ENCODE measurements at regions not wholly inside any gene's neighbourhood (a gene's known extent, or its start where the extent isn't known, plus 50 kb on each side); places are given as distances from the start of the nearest gene placed in this dataset.
"Not testable (repeated sequence)": the region's sequence is repeated elsewhere in the genome, so short reads cannot be mapped to it uniquely, and the experiment has no call there.

DNA sequence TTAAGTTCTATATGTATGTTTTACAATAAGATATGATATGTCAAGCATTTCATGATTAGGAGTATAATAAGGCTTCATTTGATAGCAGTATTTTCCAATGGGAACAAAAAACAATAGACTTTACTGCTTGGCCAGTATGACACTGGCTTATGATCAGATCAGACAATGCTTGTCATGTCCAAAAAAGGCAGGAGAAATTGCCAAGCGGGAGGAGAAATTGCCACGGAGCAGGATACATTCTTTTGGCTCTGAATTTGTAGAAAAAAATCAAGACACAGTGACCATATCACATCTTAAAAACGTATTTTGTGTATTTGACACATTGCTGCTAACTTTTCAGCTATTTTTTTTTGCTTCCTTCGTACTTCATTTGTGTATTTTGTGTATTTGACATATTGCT, 404.1 kb downstream of the CNTNAP4 start:
- no peak for DNase-seq
- no peaks in the 10 kb centered on the region for H3K4me1 Mint-ChIP-seq
- H3K27me3 Mint-ChIP-seq (ENCODE audit: low read depth, poor library complexity), result peaks cover 1% of the 10 kb centered on the region
- TF ChIP-seq, protein P1, sequence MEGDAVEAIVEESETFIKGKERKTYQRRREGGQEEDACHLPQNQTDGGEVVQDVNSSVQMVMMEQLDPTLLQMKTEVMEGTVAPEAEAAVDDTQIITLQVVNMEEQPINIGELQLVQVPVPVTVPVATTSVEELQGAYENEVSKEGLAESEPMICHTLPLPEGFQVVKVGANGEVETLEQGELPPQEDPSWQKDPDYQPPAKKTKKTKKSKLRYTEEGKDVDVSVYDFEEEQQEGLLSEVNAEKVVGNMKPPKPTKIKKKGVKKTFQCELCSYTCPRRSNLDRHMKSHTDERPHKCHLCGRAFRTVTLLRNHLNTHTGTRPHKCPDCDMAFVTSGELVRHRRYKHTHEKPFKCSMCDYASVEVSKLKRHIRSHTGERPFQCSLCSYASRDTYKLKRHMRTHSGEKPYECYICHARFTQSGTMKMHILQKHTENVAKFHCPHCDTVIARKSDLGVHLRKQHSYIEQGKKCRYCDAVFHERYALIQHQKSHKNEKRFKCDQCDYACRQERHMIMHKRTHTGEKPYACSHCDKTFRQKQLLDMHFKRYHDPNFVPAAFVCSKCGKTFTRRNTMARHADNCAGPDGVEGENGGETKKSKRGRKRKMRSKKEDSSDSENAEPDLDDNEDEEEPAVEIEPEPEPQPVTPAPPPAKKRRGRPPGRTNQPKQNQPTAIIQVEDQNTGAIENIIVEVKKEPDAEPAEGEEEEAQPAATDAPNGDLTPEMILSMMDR (IDR thresholded peaks at IDR 0.05), result no peak
- H3K4me3 Mint-ChIP-seq, result no peak overlapping the region
- H3K27ac Mint-ChIP-seq, result no peak overlapping the region
- no peaks in the 10 kb centered on the region for H3K36me3 Mint-ChIP-seq (ENCODE audit: low read depth)
- peaks cover 7% of the 10 kb centered on the region for H3K9me3 Mint-ChIP-seq

DNA sequence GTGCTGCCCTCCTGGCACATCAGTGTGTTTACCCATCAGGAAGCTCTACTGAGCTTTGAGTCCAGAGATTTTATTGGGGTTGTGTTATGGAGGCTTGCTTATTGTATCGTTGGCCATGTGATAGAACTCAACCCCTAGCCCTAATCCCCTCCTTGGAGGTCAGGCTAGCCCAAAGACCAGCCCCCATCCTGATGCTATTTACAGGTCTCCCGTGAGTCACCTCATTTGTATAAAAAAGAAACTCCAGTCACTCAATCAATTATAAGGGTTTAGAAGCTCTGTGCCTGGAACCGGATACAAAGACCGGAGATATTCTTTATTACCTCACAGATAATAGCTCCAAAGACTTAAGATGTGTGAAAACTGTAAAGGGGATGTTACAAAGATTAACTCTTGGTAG, 405.9 kb downstream of the CNTNAP4 start:
- Mint-ChIP-seq H3K27ac (no peak overlapping the region), H3K4me3 (no peak overlapping the region), H3K27me3 (ENCODE audit: low read depth, poor library complexity) (no peaks in the 10 kb centered on the region), H3K4me1 (no peaks in the 10 kb centered on the region), H3K36me3 (ENCODE audit: low read depth) (no peaks in the 10 kb centered on the region), H3K9me3 (peaks cover 7% of the 10 kb centered on the region)
- no peak for DNase-seq
- TF ChIP-seq, protein P1 (IDR thresholded peaks at IDR 0.05), result no peak

DNA sequence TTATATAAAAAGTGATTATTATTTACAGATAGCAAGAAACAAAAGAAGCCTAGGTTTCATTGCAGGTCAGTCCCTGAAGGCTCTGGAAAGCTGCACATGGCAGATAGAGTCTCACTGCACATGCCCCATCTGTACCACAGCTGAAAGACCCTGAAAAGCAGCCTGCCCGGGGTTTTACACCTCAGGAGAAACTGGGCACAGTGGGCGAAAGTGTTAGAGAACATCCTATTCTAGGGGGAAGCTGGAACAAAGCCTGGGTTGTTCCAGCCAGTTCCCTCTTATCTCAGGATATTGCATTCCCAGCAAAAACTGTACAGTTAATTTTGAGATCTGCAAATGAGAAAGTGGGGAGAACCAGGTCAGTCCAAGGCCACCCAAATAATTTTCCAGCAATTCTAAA, 419.7 kb downstream of the CNTNAP4 start:
- TF ChIP-seq, protein P1 (IDR thresholded peaks at IDR 0.05), result no peak
- H3K4me3 Mint-ChIP-seq, result no peak overlapping the region
- H3K27me3 Mint-ChIP-seq (ENCODE audit: low read depth, poor library complexity), result no peaks in the 10 kb centered on the region
- no peak for DNase-seq
- no peaks in the 10 kb centered on the region for H3K36me3 Mint-ChIP-seq (ENCODE audit: low read depth)
- H3K27ac Mint-ChIP-seq, result no peak overlapping the region
- H3K4me1 Mint-ChIP-seq, result no peaks in the 10 kb centered on the region
- peaks cover 12% of the 10 kb centered on the region for H3K9me3 Mint-ChIP-seq

DNA sequence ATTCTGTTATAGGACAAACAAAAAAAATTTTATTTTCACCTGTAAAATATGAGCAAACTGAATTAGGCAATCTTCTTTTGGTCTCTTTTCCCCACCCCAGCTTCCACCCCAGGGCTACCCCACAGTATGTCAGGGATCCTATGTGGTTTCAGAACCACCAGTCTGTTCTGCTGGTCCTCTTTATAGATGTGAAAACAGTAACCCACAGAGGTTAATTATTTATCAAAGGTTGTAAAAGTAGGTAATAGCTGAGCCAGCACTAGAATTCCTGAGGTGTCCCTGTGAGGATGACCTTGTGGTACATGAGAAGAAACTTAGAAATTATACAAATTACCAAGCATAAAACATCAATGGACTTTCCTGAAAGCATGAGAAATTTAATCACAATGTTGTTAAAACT, 428.7 kb downstream of the CNTNAP4 start:
- TF ChIP-seq, protein P1 (IDR thresholded peaks at IDR 0.05), result no peak
- H3K4me1 Mint-ChIP-seq, result no peaks in the 10 kb centered on the region
- H3K4me3 Mint-ChIP-seq, result no peak overlapping the region
- no peaks in the 10 kb centered on the region for H3K36me3 Mint-ChIP-seq (ENCODE audit: low read depth)
- no peaks in the 10 kb centered on the region for H3K9me3 Mint-ChIP-seq
- no peak overlapping the region for H3K27ac Mint-ChIP-seq
- no peak for DNase-seq
- peaks cover 5% of the 10 kb centered on the region for H3K27me3 Mint-ChIP-seq (ENCODE audit: low read depth, poor library complexity)

DNA sequence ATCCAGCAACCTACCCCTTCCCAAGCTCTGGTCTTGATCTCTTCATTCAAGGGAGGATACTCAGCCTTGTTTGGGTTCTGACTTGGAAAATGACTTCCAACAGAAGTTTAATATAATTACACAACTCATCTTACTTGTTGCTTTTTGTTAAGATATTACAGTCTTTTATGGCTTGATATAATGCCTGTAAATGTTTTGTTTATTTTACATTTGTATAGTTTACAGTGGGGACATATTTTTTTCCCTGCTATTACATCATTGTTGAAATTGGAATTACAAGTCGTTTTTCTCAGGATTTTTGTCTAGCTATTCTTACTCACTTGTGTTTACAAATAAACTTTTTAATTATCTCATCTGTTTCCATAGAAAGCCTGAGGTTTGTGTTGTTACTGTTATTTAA, 436.0 kb downstream of the CNTNAP4 start:
- DNase-seq, result no peak
- H3K4me1 Mint-ChIP-seq, result no peaks in the 10 kb centered on the region
- H3K4me3 Mint-ChIP-seq, result no peak overlapping the region
- H3K36me3 Mint-ChIP-seq (ENCODE audit: low read depth), result no peaks in the 10 kb centered on the region
- H3K27me3 Mint-ChIP-seq (ENCODE audit: low read depth, poor library complexity), result no peaks in the 10 kb centered on the region
- TF ChIP-seq, protein P1 (IDR thresholded peaks at IDR 0.05), result no peak
- H3K9me3 Mint-ChIP-seq, result peaks cover 13% of the 10 kb centered on the region
- no peak overlapping the region for H3K27ac Mint-ChIP-seq

DNA sequence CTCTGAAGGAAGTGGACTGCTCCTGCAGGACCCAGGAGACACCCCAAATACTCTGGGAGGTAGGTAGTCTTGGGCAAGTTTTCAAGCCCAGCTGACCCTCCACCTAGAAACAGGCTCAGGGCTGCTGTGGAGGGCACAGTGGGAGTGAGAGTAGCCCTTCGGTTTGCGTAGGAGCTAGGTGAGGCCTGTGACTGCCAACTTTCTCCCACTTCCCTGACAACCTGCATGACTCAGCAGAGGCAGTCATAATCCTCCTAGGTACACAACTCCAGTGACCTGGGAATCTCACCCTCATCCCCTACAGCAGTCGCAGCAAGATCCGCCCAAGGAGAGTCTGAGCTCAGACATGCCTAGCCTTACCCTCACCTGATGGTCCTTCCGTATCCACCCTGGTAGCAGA, 439.1 kb downstream of the CNTNAP4 start:
- not testable (repeated sequence) for H3K27me3 Mint-ChIP-seq (ENCODE audit: low read depth, poor library complexity); H3K36me3 Mint-ChIP-seq (ENCODE audit: low read depth); DNase-seq; H3K4me1 Mint-ChIP-seq; H3K4me3 Mint-ChIP-seq; H3K27ac Mint-ChIP-seq
- peaks cover 13% of the 10 kb centered on the region for H3K9me3 Mint-ChIP-seq
